NCI-H1417 (cell line): ENCODE measurements at regions not wholly inside any gene's neighbourhood (a gene's known extent, or its start where the extent isn't known, plus 50 kb on each side); places are given as distances from the start of the nearest gene placed in this dataset.

ENCODE experiments used
- DNase-seq, 3 experiments: peaks; one replicate each; lab custom pipeline; 2025; lab: John Stamatoyannopoulos, UW

DNA sequence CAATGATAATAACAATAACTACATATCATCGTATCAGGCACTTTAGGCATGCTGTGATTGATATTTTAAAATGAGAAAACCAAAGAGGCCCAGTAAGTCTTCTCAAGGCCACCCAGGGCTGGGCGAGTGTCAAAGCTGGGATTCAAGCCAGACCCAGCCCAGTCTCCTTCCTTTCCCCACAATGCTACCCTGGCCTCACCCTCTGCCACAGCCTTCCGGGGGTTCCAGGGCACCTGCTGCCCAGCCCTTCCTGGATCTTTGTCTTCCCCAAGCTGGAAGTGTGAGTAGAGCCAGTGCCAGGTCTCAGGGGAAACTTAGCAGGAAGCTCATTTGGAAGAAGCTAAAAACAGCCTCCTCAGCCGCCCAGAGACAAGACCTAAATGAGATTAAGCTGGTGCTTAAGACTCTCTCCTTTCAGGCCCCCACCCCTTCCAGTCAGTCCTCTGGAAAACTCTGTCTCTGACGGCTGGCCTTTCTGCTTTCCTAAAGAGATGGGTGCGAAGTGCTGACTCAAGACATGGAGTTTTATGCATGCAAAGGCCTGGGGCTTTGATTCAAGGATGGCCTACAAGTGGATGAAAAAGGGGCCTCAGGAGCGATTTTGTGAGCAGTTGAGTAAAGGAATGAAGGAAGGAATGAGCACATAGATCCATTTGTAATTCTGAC, 184.2 kb downstream of the KCNA5 start:
- DNase-seq = no peak

DNA sequence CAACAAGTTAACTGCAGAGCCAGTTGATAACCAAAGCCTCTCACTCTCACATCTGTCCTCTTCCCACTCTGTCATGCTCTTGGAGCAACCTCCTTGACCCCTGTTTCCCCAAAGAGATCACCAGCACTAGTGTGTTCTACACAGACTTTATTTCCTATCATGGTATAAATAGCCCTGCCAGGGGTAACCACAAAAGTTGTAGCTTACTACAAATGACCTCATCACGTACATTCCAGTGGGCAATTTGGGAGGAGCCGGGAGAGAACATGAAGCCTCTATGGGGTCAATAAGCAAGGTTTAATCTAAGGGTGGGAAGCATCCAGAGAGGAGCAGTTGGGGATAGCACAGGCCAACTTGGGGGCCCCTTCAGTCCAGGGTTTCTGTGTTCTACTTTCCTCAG, 186.5 kb downstream of the KCNA5 start:
- DNase-seq = no peak

DNA sequence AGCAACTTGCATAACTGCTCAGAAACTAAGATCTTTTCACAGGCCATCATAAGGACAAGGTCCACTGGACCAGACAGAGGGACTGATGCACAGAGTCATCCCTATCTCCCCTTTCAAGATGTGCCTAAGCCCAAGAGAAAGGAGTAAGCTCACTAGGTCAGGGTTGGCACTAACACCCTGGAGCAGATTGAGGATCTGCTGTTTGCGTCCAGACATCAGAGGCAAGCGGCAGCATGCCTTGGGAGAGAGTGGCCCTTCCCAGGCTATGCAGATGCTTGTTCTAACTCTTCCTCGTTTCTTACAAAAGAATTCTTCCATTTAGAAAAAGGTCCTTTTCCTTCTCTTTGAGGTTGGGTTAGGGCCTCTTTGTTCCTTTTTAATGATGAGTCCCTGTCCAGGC, 187.2 kb downstream of the KCNA5 start:
- no peak for DNase-seq

DNA sequence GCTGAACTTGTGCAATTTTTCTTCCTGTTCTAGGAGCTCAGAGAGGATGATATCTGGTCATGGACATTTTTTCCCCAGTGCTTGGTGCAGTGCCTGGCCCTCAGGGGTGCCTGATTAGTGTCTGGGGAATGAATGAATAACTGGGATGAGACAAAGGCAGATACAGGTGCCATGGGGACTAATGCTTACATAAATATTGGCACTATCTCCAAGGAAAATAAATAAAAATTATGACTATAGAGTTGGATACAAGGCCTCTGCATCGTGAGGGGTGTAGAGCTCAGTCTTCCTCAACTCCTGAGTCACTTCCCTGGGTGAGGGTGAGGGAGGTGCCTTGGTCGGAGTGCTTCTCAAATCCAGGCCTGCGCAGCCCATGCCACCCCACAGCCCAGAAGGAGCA, 188.6 kb downstream of the KCNA5 start:
- DNase-seq = peak in 2 of 3 experiments; percentile 23 to 45

DNA sequence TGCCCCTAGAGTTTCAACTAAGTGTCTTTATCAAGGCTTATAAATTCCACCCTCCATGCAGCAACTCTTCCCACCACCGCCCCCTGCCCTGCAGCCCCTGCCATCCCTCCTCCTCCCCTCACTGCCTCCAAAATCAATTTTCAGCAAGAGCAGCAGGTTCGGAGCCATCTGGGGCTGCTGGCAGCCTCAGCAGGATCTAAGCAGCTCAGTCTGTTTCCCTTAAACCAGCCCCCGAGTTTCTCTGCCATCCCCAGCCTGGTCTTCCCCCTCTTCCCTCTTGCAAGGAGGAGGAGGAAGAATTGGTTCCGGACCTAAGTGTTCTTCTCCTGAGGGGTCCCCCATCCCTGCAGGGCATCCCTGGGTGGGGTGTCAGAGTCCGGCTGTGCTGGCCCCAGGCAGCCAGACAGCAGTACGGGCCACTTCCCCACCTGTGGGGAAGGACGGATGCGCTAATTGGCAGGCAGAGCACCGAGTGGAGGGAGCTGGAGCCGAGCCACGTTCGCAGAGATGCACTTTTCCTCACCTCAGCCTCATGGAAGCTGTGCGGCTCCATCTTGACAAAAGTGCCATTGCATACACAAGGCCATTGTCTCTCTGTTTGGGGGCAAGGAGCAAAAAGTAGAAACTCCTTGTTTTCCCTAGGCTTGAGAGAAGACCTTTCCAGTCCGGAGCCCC, 189.3 kb downstream of the KCNA5 start:
- no peak for DNase-seq

DNA sequence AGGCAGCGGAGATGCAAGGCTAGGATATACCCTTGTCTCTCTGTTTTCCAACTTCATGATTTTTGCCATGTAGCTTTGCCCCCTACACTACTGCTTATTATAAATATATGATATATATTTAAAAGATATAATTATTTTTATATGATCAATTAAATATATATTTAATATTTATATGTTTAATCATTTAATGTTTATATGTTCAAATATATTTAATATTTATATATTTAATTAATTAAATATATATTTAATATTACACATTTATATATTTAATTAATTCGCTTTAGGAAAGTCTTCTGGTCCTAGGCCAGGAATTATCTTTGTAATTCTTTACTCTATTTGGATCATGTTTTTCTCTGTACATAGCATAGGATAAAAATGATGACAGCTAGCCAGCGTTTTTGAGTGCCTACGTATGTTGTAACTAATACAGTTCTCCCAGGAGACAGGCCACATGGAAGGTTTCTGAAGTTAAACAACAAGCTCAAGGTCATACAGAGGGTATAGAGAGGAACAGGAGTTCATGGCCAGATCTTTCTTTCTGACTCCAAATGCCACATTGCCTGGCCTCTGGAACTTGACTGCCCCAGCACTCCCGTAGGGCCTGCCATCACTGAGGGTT, 192.5 kb downstream of the KCNA5 start:
- no peak for DNase-seq

DNA sequence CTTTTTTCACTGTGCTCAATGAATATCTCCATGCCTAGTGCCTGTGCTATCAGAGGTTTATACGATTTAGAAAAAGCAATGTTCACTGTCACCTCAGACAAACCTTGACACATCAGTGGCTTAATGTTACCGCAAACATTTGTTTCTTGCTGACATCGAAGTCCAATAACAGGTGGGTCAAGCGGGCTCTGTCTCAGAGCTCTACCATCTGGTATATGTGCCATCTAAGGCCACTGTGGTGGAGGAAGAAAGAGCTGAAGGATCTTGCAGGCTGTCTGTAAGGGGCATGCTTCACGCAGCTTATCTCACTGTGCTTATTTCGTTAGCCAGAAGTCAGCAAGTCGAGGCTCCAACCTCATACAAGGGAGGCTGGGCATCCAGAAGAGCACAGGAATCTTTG, 189.5 kb upstream of the NTF3 start:
- DNase-seq = no peak

DNA sequence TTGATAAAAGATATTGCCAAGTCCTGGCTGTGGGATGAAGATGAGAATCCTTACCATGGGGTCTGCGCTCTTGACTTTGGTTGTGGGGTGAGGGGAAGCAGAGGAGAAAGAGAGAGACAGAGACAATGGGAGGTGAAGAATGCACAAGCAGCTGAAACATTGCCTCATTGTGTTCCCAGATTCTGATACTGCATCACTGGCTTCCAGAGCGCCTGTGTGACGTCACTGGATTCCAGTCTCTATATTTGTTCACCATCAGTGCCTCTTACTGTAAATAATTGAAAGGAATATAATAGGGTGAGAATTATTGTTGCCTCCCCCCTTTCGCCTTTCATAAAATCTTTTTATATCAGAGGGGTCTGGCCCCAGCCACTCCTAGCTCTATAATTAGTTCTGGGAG, 188.9 kb upstream of the NTF3 start:
- peak in 2 of 3 experiments; percentile 23 to 70 for DNase-seq

DNA sequence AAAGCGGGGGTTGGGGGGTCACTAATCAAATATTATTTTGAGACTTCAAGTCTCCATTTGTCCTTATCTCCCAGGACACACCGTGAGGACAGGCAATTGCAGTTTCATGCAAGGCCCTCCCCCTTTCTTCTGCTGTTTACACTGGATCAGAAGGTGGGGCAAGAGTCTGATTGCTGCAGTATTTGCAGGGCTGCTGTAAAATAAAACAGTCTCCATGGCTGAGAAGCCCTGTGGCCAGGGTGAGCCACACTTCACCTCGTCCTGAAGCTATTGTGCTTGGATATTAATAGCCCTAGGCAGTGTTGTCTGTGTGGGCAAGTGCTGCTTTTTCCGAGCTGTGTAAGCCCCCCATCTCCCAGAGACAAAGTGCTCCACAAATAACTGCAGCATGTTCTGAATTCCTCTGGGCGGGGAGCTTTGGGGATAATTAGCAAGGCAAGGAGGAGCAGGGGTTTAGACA, 187.4 kb upstream of the NTF3 start:
- DNase-seq = peak; percentile 20 to 77 (median 52)

DNA sequence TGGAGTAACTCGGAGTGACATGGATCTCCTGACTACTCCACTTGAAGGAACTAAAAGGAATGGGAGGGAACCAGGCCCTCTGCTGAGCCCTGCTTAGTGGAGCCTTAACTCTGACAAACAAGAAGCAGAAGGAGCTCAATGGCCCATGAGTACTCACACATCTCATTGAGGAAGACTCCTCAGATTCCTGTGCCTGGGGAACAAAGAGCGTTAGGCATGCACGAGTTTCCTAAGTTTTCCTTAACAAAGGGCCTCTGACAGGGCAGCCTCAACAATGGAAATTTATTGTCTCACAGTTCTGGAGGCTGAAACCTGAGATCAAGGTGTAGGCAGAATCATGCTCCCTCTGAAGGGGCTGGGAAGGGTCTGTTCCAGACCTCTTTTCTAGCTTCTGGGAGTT, 185.7 kb upstream of the NTF3 start:
- no peak for DNase-seq

DNA sequence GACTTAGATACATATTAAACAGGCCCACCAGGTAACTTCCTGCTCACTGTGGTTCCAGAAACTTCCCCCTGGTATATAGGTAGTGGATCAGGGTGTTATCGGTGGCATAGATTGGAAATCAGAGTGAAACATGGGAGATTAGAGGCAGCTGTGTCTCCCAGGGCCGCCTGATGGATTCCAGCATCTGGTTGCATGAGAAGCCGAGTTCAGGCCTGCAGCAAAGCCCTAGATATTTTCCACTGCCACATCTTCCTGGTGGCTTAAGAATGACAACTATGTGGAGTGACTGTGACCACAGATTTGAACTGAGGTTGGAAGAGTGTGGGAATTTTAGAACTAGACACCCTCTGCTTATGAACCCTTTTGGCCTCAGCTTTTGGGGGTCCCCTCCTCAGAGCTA, 184.8 kb upstream of the NTF3 start:
- DNase-seq = no peak

DNA sequence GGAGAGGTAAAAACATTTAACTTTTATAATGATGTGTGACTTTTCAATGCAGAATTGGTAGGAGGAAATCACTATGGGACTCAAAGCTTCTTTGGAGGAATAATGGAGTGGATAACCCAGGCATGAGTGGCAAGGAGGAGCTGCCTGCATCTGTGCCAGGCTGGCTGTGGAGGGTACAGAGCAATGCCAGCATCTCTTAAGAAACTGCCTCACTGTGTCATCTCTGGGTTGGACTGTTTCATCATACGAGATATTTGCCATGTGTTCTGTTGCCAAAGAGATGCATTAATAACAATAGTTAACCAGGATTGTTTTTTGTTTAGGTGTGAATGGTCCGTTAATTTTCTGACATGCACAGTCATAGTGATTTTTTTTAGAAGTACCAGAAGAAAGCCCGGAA, 183.7 kb upstream of the NTF3 start:
- no peak for DNase-seq

DNA sequence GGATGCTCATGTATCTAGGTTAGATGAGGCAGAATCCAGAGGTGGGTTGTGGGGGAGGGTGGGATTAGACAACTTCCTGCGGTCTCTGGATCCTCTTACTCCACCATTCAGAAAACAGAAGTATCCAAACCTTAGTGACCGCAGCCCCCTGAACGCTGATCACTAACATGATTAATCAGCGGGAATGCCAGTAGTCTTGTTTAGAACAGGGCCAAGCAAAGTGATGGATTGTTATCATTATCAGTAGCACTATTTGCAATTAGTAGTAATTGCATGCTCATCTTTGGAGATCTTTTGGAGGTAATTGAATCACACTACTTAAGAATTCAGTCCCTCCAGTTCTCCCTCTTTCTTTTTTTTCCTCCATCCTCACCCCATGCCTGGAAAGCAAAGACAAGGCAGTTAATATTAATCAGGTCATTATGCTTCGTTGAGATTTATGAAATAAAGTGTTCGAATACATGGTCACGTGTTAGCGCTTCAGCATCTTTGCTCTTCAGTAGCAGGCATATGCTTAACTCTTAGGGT, 182.8 kb upstream of the NTF3 start:
- no peak for DNase-seq

DNA sequence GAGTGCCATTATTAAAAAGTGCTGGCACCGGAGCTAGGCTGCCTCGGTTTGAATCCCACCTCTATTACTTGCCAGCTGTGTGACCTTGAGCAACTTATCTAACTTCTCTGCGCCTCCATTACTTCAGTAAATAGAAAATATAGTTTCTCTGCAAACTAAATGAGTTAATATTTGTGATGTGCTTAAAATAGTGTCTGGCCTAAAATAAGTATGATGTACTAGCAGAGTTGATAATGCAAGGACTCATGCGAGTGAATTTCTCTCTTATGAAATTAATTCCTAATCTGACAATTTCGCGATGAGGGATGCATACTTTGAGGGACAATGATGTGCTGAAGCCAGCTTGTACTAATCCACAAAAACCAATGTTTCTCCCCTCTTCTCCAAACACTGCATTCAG, 180.8 kb upstream of the NTF3 start:
- DNase-seq = no peak

DNA sequence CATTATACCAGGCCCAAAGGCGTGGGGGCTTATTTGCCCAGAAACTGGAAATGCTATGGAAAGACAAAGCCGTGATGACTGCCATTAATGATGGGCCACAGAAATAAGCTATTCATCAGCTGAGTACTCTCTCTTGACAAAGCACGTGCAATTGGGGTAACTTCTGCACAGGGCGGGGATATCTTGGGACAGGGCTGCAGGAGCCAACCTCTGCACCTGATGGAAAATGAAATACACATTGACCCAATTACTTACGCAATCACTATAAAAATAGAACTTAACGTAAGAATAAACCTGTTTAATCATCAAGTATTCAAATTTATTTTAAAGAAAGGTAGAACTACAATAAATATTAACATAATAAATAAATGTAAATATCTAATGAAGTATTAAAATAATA, 180.1 kb upstream of the NTF3 start:
- DNase-seq = no peak

DNA sequence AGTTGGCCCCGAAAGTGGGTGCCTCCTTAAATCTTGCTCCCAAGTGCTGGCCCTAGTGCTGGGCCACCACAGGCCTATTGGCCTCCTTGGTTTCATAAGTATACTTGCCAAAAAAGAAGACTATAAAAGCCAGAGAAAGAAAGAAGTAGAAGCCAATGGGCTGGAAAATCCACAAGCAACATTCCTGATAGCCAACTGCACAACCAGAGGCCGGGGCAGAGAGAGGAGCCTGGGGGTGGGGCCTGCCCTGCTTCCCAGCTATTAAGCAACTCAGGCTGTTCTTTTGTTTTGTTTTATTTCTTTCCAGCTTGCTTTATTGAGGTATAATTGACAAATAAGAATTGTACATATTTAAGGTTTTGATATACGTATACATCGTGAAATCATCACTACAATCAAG, 177.2 kb upstream of the NTF3 start:
- DNase-seq = no peak

DNA sequence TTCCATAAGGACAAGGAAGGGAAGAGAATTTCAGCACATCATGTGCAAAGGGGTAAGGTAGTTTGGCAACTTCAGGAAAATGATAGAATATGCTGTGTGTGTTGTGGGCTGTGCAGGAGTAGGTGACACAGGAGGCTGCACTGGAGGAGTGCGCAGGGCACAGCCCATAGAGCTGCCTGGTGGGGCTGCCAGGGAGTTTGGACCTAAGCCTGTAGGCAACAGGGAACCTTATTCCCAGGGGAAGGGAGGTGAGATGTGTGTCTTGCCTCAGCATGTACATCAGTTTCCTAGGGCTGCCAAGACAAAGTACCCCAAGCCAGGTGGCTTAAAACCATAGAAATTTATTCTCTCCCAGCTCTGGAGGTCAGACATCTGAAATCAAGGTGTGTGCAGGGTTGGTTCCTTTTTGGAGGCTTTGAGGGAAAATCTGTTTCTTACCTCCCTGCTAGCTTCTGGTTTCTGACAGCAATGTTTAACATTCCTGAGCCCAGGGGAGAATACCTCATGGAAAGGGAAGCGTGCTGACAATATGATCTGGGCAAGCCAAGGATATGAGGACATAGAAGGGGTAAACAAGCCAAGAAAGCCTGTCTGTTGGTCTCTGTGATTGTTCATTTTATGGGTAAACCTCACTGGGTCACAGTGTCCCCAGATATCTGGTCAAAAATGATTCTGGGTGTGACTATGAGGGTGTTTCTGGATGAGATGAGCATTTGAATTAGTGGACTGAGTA, 174.0 kb upstream of the NTF3 start:
- DNase-seq = peak in 1 of 3 experiments; percentile 54

DNA sequence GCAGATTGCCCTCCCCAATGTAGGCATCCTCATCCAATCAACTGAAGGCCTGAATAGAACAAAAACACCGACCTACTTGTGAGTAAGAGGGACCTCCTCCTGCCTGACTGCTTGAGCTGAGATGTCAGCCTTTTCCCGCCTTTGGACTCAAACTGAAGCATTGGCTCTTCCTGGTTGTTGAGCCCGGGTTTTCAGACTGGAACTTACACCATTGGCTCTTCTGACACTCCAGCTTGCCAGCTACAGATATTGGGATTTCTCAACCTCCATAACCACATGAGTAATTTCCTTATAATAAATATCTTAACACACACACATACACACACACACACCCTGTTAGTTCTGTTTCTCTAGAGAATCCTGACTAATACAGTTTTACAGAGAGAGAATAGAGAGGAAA, 173.4 kb upstream of the NTF3 start:
- no peak for DNase-seq

DNA sequence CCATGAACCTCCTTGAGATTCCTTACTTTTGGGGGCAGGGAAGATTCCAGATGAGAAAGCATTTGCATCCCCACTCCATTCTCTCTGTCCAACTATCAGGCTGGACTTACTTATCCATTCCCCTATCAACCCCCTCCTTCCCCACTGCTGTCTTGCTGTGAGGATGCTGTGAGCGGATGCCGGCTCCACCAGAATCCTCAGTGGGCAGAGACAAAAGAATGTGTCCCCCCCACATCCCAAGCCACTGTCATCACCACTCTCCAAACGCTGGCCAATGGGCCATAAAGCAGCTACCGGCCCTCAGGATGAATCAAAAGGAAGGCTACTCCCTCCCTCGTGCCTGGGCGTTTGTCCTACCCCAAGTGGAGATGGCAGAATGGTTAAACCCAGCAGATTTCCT, 173.0 kb upstream of the NTF3 start:
- DNase-seq = no peak

DNA sequence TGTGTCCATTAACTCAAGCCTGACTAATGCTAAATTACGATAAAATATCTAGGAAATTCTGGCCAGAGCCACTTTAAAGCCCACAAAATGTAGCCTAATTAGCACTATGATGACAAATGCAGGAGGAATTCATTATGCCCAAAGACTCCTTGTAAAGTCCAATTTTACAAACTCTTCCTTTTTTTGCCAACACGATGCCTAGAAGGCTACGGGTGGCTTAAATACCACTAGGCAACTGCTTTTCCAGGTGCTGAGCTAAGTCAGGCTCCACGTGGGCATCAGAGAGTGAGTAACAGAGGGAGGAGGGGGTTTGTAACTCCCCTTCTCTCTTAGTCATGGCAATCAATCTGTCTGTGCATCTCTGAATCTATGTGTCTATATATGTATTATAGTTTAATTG, 172.4 kb upstream of the NTF3 start:
- no peak for DNase-seq

DNA sequence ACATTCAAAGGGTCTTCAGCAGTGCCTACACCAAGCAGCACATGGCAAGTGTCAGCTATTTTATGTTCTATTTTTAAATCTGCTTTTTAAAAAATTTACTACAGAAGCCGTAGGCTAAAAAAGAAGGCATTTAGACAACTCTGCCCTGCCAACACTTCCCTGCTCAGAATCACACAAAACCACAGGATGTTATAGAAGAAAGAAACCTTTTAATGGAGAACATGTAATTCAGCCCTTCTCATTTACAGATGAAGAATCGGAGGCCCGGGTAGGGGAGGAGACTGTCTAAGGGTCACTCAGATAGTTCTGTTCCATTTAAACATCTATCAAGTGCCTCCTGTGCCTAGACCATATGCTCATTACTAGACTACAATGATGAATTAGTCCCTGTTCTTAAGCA, 171.8 kb upstream of the NTF3 start:
- peak in 1 of 3 experiments; percentile 34 for DNase-seq

DNA sequence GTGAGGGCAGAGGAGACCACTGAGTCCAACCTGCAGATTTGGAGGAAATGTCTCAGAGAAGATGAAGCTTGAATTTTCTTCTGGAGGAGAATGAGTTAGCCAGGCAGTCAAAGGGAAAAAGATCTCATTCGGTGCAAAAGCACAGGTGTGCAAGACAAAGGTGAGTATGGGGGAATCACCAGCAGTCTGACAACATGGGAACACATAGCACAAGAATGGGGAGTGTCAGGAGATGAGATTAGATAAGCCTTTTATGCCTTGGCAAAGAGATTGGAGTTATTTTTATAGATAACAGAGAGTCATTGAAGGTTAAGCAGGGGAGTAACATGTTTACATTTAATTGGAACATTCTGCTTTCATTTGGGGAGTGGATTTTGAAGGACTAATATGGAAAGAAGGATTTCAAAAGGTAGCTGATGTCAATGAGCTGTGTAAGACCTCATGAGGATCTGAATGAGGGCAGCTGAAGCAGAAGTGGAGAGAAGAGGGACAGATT, 171.3 kb upstream of the NTF3 start:
- DNase-seq = peak in 1 of 3 experiments; percentile 57
